Fibroblast of lung (primary cell): ENCODE measurements at regions not wholly inside any gene's neighbourhood (a gene's known extent, or its start where the extent isn't known, plus 50 kb on each side); places are given as distances from the start of the nearest gene placed in this dataset.
"Not testable (repeated sequence)": the region's sequence is repeated elsewhere in the genome, so short reads cannot be mapped to it uniquely, and the experiment has no call there.

Experiments
- DNase-seq, 2 donors: peaks; one replicate each; pipeline versions ENCODE4 v3.0.0 to v3.0.0-alpha.2; 2010; ENCODE audit warnings: low read depth in 2 of 2
- H2AFZ ChIP-seq: 2 replicates; pipeline ENCODE4 v1.5.1; 2012; ENCODE audit warnings: low read length, control low read depth, inconsistent platforms
- H3K27ac ChIP-seq: 2 replicates; pipeline ENCODE4 v1.5.1; 2011; ENCODE audit warnings: low read length, control low read depth; ENCODE audit not compliant: insufficient read depth
- H3K27me3 ChIP-seq: 2 replicates; pipeline ENCODE4 v1.5.1; 2011; ENCODE audit warnings: mild to moderate bottlenecking, low read length; ENCODE audit not compliant: control insufficient read depth, insufficient read depth
- H3K36me3 ChIP-seq: 2 replicates; pipeline ENCODE4 v1.5.1; 2011; ENCODE audit warnings: low read length; ENCODE audit not compliant: control insufficient read depth, insufficient read depth
- H3K4me1 ChIP-seq: 2 replicates; pipeline ENCODE4 v1.5.1; 2011; ENCODE audit warnings: low read length; ENCODE audit not compliant: control insufficient read depth, insufficient read depth; ENCODE audit errors: extremely low read depth
- H3K4me2 ChIP-seq: 2 replicates; pipeline ENCODE4 v1.5.1; 2011; ENCODE audit warnings: low read length, control low read depth; ENCODE audit not compliant: insufficient read depth; ENCODE audit errors: extremely low read depth
- H3K4me3 ChIP-seq, 4 experiments: fragments of 200-600 bp in 1 of 4; sonication (generic) in 1 of 4; replicated peaks in 1 of 4; 2 replicates each; pipeline ENCODE4 v1.5.1; 2011 to 2016; ENCODE audit warnings: low read length in 4 of 4, low read depth in 3 of 4, mild to moderate bottlenecking in 3 of 4, control low read depth in 2 of 4, inconsistent platforms in 1 of 4, mixed read lengths in 1 of 4; ENCODE audit not compliant: insufficient read depth in 1 of 4; ENCODE audit errors: control extremely low read depth in 1 of 4
- H3K79me2 ChIP-seq: 2 replicates; pipeline ENCODE4 v1.5.1; 2012; ENCODE audit warnings: mild to moderate bottlenecking, low read length, inconsistent platforms; ENCODE audit not compliant: control insufficient read depth, insufficient read depth
- H3K9ac ChIP-seq: 2 replicates; pipeline ENCODE4 v1.5.1; 2011; ENCODE audit warnings: mild to moderate bottlenecking, low read length, control low read depth; ENCODE audit not compliant: insufficient read depth
- H3K9me3 ChIP-seq: 2 replicates; pipeline ENCODE4 v1.5.1; 2012; ENCODE audit warnings: low read depth, low read length; ENCODE audit not compliant: control insufficient read depth, insufficient read depth
- H4K20me1 ChIP-seq: 2 replicates; pipeline ENCODE4 v1.5.1; 2011; ENCODE audit warnings: low read length; ENCODE audit not compliant: control insufficient read depth, insufficient read depth; ENCODE audit errors: extremely low read depth
- EZH2 ChIP-seq: IDR thresholded peaks from 2 replicates; pipeline ENCODE4 v1.5.1; 2012; ENCODE audit warnings: low read length, control low read depth, mild to moderate bottlenecking; ENCODE audit errors: missing control alignments
- TF ChIP-seq, protein P1 (sequence below), 2 donors: IDR thresholded peaks in 1 of 2; conservative IDR thresholded peaks in 1 of 2; 1 replicate in 1 of 2; 2 replicates in 1 of 2; pipeline ENCODE4 v1.5.1; 2011 to 2012; ENCODE audit warnings: low read length in 2 of 2, control low read depth in 1 of 2, inconsistent platforms in 1 of 2, low read depth in 1 of 2, mild to moderate bottlenecking in 1 of 2

DNA sequence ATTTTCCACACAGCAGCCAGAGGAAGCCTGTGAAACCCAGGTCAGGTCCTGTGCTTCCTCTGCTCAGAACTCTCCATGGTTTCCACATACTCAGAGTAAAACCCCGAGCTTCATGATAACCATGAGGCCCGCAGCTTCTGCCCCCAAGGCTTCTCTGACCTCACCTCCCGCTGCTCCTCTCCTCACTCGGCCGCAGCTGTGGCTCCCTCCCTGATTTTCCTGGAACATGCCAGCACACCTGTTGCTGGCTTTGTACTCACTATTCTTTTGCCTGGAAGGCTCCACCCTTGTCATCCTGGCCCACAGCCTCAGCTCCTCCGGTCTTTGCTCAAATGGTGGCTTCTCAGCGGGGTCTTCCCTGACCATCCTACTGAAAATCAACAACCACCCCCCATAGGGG lies 341.7 kb downstream of the PREX1 start:
- no peak overlapping the region for H2AFZ ChIP-seq
- no peak overlapping the region for H3K27ac ChIP-seq

DNA sequence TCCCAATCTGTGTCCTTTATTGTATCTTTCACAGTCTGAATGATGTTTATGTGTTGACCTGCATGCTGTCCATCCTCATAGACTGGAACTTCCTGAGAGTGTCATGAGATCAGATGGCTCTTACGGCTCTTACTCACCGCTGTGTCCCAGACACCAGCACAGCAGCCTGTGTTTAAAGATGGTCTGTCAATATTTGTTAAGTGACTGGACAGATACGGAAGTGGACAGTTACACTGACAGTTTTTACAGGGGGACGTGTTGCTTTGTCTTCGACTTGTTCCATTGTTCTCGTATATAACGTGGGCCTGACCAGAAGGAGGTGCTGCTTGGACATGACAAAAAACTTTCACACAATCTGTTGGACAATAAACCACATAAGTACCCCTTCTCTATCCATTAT lies 342.6 kb downstream of the PREX1 start:
- H4K20me1 ChIP-seq, H3K79me2 ChIP-seq, H3K4me1 ChIP-seq, H3K9me3 ChIP-seq, H3K4me3 ChIP-seq, H3K4me2 ChIP-seq, H3K36me3 ChIP-seq, H2AFZ ChIP-seq, H3K9ac ChIP-seq, DNase-seq, H3K27ac ChIP-seq, H3K27me3 ChIP-seq: not testable (repeated sequence)

More for the DNA sequence above, 341.7 kb downstream of the PREX1 start:
- H3K4me2 ChIP-seq = no peak overlapping the region
- H3K79me2 ChIP-seq = no peaks in the 10 kb centered on the region
- TF ChIP-seq, protein P1, sequence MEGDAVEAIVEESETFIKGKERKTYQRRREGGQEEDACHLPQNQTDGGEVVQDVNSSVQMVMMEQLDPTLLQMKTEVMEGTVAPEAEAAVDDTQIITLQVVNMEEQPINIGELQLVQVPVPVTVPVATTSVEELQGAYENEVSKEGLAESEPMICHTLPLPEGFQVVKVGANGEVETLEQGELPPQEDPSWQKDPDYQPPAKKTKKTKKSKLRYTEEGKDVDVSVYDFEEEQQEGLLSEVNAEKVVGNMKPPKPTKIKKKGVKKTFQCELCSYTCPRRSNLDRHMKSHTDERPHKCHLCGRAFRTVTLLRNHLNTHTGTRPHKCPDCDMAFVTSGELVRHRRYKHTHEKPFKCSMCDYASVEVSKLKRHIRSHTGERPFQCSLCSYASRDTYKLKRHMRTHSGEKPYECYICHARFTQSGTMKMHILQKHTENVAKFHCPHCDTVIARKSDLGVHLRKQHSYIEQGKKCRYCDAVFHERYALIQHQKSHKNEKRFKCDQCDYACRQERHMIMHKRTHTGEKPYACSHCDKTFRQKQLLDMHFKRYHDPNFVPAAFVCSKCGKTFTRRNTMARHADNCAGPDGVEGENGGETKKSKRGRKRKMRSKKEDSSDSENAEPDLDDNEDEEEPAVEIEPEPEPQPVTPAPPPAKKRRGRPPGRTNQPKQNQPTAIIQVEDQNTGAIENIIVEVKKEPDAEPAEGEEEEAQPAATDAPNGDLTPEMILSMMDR (conservative IDR thresholded peaks at IDR 0.05 in 1 of 2, IDR thresholded peaks at IDR 0.05 in 1 of 2; ENCODE audit: low read depth in 1 of 2, low read length in 2 of 2) = no peak
- no peak for TF ChIP-seq EZH2
- no peak overlapping the region for H3K4me3 ChIP-seq
- no peaks in the 10 kb centered on the region for H4K20me1 ChIP-seq
- H3K36me3 ChIP-seq = no peaks in the 10 kb centered on the region
- H3K9me3 ChIP-seq = no peaks in the 10 kb centered on the region
- H3K9ac ChIP-seq = no peak overlapping the region
- H3K27me3 ChIP-seq = no peaks in the 10 kb centered on the region
- no peak for DNase-seq
- H3K4me1 ChIP-seq = no peaks in the 10 kb centered on the region

DNA sequence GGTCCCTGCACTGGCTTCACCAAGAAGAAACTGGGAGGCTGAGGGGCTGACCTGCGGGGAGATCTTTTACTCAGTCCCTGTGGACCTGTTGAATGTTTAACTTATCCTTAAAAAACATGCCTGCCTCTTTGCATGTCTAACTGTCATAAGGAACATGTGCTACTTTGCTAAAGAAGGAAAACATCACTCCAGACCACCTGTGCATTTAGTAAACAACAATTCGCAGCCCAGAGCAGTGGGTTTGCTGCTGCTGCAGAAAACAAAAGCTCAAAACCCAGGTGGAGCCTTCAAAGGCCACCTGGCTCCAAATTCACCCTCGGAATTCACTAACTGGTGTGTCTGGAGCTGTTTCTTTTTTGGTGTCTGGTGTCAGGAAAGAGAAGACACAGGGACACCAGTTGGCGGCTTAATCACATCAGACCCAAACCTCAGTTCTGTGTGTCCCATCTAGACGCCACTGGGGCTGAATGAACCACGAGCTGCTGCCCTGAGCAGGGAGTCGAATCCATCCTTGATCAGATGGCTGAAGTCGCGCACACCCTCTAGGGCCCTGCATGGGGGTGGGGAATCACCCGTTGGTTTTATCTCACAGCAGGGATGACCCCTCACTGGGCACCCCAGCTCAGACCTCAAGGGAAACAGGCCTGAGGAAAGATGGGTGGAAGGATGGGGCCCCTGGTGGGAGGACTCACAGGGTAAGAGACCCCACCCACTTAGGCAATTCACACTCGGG lies 344.3 kb downstream of the PREX1 start:
- Histone ChIP-seq H4K20me1 (no peaks in the 10 kb centered on the region), H2AFZ (no peak overlapping the region), H3K9me3 (no peaks in the 10 kb centered on the region), H3K36me3 (no peaks in the 10 kb centered on the region), H3K9ac (no peak overlapping the region), H3K27ac (no peak overlapping the region), H3K4me2 (no peak overlapping the region), H3K79me2 (no peaks in the 10 kb centered on the region), H3K4me1 (no peaks in the 10 kb centered on the region), H3K4me3 (no peak overlapping the region), H3K27me3 (peaks cover 4% of the 10 kb centered on the region)
- TF ChIP-seq, protein P1 (conservative IDR thresholded peaks at IDR 0.05 in 1 of 2, IDR thresholded peaks at IDR 0.05 in 1 of 2; ENCODE audit: low read depth in 1 of 2, low read length in 2 of 2) = no peak
- TF ChIP-seq EZH2 = no peak
- no peak for DNase-seq
